Fibroblast of skin of left quadriceps (primary cell): ENCODE measurements at regions not wholly inside any gene's neighbourhood (a gene's known extent, or its start where the extent isn't known, plus 50 kb on each side); places are given as distances from the start of the nearest gene placed in this dataset.
A peak's percentile ranks its signal among the peaks of the same experiment; 100 is the strongest.

Source experiments
- DNase-seq, 2 experiments: peaks; one replicate each; pipeline ENCODE4 v3.0.0-alpha.2; 2013; ENCODE audit warnings: low read depth in 2 of 2

DNA sequence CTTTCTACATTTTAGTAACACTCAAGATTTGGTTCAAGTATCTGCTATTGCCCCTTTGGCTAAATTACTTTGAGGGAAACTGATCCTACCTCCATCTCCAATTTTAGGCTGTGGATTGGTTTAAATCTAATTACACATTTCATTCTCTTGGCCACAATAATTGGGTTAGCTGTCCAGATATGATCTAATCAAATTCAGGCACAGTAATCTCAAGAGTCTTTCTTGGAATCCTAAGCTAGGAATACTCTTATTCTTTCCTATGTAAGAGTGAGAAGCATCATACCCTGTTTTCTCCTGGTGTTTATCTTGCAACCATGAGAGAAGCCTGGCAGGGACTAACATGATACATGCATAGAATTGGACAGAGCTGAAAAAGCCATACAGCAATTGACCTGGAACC lies 300.4 kb upstream of the MARCKS start:
- no peak for DNase-seq

DNA sequence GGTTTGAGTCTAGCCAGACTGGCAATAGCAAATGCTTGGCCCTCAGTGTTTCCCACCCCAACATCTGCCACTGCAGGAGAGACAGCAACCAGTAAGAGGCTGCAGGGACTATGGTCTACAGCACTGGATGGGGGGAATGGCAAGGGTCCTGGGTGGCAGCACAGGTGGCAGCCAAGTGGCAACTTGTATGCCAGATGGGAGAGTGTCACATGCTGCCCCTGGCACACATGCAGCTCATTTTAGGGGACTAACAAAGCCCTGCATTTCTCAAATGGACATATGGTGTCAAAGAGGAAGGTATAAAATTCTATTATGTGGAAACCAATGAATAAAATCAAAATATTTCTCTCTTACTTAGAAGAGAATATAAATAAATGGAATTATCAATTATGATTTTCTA lies 298.7 kb upstream of the MARCKS start:
- no peak for DNase-seq

DNA sequence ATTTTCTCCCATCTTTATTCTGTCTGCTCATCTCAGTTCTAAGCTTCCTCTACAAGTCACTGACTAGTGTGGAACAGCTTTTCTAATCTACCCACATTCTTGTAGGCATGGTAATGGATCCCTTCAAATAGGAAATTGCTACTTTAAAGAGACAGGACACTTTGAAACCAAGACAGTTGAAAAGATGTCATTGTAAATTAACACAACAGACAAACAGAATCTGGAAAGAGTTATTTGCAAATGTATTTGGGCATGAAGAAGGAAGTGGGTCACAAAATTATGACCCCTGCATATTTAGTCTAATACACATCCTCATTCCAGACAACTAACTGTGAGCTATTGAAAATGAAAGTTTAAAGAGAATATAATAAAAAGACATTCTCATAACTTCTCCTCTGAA lies 298.2 kb upstream of the MARCKS start:
- peak; percentile 76 to 77 for DNase-seq

DNA sequence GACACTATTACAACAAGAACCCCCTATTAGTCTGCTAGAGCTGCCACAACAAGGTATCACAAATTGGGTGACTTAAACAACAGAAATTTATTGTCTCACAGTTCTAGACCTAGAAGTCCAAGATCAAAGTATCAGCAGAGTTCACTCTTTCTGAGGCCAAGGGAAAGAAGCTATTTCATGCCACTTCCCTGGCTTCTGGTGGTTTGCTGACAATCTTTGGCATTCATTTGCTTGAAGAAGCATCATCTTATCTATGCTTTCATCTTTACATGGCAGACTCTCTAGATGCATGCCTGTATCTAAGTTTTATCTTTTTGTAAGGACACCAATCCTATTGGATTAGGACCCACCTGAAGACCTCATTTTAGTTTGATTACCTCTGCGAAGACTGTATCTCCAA lies 296.8 kb upstream of the MARCKS start:
- DNase-seq: no peak

DNA sequence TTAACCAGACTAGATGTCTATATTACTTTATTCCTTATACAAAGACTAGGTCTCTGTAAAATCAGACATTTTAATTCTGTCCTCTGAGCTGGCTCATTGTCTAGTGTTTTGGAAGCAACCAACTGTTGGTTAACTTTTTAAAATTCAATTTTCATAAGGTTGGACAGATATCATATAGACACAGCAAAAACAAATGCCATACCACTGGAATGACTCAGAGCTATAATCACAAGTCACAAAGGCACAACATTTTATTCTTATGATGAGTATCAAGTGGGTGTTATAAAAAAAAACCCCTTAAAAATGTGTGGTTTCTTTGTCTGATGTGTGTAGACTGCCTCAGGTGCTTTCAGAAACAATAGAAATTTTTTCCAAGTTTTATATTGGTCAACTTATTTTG lies 296.2 kb upstream of the MARCKS start:
- peak; percentile 57 to 63 for DNase-seq

DNA sequence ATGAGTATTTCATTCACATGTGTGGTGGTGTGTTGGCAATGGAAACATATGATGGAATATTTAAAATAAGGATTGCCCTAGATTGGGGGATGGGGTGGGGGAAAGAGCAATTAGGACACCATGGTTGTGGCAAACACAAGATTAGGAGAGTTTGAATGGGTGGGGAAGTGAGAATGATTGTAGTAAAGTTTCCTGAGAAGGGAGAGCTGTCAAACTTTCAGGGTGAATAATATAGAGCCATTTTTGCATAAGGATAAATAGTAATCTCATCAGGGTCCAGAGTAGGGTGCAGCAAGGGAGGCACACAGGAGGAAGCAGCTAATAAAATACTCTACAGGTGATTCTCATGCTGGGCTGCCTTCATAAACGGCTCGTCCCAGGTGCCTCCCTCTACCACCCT lies 294.9 kb upstream of the MARCKS start:
- no peak for DNase-seq

DNA sequence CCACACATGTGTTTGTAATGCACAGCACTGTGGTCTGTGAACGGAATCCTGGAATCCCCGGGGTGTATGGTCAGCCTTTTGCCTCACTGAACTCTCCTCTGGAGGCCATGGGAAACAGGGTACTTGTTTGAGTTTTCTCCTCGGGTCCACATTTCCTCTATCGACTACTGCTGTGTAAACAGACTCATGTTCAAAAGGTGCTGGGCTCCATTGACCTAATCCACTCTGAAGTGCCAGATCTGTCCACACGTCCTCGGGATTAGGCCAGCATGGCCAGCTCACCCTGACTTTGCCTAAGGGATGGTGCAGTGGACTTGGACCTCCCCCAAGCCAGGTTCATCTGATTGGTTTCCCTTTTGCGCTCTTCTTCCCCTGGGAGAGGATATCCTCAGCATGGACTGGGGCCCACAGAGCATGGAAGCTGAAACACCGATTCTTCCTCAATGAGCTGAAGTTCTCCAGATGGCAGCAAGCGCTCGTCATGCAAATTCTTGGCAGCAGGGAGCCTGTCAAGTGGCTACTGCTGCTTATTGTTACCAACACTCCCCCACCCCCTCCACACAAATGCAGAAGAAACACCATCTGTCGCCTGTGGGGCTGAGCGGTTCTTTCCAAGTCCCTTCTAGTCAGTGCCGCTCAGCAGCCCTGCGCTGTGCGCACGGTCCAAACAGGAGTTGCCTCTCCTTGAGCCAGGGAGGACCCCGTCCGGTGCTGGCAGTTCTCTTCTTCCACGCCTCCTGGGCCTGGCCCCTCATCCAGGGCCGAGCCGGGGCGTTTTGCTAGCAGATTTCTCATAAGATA lies 292.6 kb upstream of the MARCKS start:
- peak; percentile 95 for DNase-seq

DNA sequence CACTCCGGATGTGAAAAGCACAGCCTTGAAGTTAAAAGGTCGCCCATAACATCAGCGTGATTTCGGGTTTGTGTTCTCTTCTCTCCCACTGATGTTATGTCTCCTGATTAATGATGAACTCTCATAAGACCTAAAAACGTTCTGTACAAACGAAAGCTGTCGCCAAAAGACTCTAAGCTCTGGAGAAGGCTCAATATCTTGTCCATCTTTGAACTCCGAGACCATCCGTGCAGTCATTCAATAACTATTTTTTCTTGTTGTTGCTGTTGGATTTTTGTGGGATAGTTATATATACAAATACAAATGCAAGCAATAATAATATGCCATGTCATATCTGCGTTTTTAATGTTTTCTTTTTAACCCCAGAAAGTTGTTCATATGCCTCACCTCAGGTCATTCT lies 291.8 kb upstream of the MARCKS start:
- DNase-seq: no peak

DNA sequence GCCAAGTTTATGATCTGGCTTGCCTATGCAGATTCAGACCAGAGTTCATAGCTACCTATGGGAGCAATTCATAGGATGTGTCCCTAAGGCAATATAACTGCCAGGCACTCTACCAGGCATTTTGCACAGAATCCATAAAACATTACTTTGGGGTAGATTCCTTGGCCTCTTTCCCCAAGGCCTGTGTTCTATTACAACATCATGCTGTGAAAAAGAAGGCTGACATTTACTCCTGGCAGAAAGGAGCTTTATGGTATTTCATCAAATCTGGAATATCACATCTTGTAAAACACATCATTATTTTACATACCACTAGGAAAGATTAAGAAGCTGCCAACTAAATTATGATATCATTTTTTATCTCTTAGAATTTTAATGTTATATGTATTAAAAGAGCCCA lies 287.0 kb upstream of the MARCKS start:
- DNase-seq: peak in 1 of 2 experiments; percentile 56

DNA sequence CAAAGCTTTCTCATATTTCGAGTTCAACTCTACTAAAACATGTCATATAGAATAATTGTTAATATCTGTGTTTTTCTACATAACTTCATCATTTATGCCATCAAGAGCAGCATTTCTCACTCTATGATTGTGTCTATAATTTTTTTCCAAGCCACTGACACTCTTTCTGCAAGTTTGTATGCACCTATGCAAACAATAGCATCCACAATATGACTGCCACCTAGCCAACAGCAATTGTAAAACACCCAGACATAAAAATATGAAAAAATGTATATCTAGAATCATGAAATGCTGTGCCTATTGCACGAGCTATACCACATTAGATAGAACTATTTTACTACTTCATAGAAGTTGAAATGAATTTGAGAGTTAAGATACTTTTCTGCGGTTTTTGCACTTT lies 286.5 kb upstream of the MARCKS start:
- no peak for DNase-seq

DNA sequence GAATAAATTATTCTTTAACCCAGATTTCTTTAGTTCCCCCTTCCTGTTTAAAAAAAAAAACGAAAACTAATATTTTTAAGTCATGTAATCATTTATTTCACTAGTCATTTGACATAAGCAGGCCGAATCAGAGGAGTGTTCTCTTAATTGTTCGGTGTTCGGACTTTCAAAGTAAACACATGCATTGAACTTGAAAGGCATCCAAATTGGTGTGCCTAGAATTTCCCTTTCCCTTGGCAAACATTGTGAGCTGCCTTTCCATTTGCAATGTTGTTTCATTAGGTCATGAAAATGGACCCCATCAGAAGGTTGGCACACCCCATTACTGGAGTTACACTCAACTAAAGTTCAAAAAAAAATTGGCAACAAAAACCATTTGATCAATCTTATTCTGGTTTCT lies 283.0 kb upstream of the MARCKS start:
- DNase-seq: no peak

DNA sequence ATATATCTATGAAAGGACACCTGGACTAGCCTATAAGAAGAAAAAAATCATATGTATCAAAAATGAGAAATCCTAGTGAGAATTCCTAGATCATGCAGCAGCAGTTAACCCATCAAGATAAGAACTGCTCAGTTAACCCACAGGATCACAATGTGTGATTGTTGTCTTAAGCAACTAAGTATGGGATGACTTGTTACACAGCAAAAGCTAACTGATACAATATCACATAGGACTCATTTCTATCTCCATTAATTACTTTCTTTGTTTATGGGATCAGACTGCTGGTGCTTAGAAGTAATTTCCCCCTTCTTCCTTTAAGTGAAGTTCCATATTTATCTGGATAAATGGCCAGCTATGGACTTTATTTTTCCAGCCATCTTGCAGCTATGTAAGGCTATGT lies 280.8 kb upstream of the MARCKS start:
- no peak for DNase-seq

DNA sequence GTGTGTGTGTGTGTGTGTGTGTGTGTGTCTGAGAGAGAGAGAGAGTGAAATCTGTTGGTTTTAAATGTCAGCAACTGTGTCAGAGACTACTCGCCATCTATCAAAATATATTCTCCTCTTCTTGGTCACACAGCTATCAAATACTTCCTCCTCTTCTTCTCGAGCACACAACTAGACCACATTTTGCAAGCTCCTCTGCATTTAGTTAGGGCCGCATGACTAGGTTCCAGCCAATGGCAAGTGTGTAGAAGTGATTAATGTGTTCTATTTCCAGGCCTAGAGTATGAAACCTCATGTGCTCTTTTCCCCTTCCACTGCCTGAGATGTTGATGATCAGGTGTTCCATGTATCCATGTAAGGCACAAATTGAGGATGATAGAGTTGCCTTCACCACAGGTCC lies 278.5 kb upstream of the MARCKS start:
- no peak for DNase-seq

DNA sequence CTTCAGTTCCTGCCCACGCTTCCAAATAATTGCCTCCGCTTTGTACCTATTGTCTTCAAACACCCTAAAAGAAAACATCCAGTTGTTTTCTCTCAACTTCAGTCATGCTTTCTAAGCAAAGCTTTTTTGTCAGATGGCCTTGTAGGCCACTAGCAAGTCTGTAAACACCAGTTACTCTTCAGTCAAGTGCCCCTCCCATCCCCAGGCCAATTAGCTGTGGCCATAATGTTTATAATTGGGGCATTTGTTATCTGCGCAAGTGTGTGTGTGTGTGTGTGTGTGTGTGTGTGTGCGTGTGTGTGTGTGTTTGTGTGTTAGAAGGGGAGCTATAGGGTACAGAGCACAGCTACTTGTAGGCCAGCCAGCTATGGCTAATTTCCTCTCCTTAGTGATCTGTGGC lies 272.4 kb upstream of the MARCKS start:
- DNase-seq: no peak

DNA sequence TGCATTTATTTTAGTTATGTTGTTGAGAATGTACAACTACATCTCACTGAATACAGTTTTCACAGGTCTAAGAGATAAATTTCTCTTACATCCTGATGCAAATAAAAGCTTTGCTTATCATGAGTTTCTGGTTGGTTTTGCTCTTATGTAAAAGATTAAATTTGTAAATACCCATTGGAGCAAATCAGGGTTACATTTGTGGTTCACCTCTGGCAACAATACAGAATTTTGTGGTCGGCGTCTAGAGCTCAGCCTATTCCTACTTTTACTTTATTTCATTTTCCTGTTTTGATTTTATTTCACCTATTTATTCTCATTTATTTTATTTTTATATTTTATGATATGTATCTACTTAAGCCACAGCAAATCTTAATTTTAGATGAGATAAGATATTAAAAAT lies 271.9 kb upstream of the MARCKS start:
- DNase-seq: no peak

DNA sequence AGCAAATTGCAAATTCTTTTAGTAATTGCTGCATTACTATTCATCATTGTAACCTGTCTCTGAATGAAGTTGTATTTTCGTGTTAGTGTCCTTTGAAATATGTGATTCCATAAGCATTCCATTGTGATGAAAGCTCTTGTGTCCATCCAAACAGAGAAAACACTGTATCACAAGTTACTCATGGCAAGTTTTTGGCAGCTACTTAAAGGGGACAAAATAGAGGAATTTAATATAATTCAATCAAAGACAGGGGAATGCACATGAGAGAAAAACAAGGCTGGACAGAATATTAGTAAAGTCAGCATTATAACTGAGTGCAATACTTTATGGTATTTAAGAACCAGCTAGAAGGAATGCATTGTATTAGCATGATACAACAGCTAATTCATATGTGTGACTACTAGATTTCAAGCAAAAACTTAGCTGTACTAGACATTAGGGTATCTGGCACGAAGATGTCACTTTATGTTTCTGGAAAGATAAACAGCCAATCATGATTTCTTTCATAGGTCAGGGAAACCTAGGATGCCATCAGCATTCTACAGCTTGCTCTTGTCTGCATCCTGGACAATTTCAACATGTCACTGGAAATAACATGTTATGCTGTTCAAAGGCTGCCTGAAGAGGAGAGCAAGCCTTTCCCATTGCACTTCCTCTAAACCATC lies 270.6 kb upstream of the MARCKS start:
- DNase-seq: peak; percentile 73 to 74

DNA sequence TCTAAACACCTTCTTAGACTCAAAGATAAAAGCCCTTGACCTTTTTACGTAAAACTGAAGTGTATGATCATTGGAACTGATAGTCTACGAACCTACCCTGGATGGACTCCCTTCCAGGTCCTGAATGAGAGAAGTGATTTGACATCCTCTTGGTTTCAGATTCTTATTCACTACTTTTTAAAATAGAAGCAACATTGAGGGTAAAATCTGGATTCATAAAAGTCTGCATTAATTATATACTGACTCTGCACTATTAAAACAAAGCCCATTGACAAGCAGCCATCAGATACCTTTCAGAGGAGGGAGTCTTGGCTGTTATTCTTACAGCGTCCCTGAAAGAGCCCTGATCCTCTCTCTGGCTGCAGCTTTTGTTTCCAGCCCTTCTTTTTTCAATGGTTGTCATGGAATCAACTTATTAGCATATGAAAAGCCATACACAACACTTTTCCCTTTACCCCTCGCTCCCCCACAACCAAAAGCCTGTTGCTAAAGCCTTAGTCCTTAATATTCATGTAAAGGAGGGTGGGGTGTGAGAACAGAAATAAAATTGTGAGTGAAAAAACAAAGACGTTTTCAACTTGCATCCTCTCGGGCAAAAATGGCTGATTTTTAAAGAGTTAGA lies 270.0 kb upstream of the MARCKS start:
- DNase-seq: no peak

DNA sequence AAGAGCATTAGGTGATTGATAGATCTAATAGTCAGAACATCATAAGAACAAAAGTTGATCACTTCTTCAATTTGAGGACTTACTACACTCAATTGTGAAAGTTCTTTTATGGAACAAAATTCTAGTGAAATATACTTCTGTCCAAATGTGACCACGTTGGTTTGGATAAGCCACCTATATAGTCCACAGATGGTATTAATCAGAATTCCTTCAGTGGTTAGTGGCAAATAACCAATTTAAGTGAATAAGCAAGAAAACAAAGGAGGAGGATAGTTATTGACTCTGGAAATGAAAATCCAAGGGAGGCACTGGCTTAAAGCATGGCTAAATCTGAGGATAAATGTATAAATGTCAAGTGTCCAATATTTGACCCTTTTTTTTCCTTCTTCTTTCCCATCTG lies 268.5 kb upstream of the MARCKS start:
- peak; percentile 75 for DNase-seq

DNA sequence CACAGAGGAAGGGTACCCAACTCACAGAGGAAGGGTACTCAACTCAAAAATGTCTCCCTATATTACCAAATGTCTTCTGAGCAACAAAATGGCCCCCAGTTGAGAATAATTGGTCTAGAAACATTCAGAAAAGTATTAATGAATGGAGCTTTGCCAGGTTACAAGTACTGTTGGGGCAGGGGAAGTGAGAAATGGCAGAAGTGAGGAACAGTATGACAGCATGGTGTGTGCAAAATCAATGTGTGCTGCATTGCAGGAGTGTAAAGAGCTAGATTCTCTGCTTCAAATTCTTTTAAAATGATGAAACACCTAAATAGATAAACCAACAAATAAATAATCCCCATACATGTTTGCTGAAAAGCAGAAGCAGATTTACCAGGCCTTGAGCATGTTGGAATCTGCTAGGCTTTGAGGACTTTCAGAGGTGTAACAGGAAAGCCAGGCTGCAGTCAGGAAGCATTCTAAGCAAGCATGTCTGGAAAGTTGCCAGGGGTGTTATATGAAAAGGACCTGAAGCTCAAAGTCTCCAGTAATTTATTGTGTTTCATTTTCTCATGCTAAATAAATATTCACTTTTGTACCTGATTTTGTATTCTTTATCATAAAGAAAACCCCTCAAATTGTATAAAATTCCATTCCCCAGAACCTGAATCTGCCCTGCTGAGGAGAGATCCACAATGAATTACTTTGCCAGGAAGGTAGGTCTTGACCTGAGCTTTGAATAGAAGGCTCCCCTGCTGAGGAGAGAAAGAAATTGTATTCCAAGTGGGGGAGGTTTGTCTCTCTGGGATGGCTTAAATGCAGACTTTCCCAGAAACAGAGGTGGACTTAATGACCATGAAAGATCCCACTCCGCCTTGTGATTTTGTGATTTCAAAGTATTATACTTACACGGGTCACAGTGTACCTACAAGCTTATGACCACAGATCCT lies 265.0 kb upstream of the MARCKS start:
- DNase-seq: peak; percentile 46 to 52

DNA sequence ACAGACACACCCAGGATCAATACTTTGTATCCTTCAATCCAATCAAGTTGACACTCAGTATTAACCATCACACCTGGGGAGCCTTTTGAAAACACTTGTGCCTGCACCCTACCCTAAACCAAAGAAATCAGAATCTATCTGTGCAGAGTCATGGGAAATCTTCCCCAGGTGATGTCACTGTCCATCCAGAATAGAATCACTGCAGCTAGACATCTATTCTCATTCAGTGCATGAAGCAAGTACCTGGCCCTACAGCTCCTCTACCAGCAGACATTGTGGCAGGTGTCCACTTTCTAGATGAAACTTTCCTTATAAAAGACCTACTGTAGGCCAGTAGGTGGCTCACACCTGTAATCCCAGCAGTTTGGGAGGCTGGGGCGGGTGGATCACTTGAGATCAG lies 262.4 kb upstream of the MARCKS start:
- no peak for DNase-seq

DNA sequence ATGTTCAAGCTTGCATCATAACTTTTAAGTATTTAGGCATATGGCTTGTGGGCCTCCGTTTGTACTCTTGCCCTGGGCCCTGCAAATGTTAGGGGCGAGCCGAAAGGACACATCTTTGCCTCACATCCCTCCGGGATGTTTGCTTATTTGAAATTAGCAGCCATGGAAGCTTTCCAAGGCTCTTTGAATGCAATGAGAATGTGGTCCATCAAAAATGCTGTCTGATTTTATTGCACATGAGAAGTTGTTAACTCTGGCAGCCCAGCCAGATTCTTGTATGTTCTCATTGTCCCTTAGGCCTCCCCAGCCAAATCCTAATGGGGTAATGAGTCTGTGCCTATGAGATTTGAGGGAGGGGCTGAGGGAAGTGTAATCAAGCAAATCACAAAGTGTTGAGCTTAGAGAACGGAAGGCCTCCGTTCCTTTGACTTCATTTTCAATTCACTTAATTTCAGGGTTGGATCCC lies 261.2 kb upstream of the MARCKS start:
- peak; percentile 99 for DNase-seq
